HG02970 (cell line): ENCODE measurements at regions not wholly inside any gene's neighbourhood (a gene's known extent, or its start where the extent isn't known, plus 50 kb on each side); places are given as distances from the start of the nearest gene placed in this dataset.

Experiments used
- ATAC-seq: cut with Tn5 transposase; IDR thresholded peaks from one replicate; pipeline ENCODE4 v1.9.1; 2021; ENCODE audit warnings: mild to moderate bottlenecking, moderate library complexity, moderate number of reproducible peaks; ENCODE audit not compliant: unreplicated experiment, low FRiP score

- ATAC-seq: no peak
Measured at GRCh38 chr6:156652231-156652750, 124.9 kb upstream of the ARID1B start.

DNA sequence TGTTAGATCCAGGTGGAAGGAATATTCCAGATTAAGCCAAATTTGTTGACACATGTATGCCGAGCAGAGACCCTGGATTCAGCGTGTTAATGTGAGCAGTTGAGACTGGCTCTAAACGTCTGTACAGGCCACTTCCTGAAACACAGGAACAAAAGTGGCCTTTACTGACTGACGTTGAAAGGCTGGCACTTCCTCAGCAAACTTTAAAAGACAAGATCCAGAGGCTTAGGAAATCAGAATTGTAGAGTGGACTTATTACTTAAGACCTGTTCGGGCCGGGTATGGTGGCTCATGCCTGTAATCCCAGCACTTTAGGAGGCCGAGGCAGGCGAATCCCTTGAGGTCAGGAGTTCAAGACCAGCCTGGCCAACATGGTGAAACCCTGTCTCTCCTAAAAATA is 125.7 kb upstream of the ARID1B start:
- ATAC-seq: no peak

DNA sequence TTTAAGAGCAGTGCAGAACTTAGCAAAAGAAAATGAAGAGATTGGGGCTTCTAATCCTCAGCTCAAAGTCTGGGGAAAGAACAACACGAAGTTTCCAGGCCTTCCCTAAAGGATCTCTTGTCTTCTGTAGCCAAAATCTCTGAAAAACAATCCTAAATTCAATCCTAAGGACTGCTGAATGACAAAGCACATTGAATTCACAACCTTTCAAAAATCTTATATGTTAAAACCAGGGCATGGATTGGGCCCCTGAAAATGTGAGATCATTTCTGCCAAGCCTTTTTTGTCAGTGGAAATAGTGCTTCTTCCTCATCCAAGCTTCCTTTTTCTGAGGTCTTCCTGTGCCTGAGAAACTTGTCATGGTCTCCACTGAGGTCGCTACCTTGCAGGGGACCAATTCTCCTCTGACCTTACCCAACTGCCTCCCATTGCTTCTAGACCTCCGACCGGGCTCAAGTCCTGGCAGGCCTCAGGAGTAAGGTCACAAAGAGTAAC is 126.2 kb upstream of the ARID1B start:
- ATAC-seq: no peak

DNA sequence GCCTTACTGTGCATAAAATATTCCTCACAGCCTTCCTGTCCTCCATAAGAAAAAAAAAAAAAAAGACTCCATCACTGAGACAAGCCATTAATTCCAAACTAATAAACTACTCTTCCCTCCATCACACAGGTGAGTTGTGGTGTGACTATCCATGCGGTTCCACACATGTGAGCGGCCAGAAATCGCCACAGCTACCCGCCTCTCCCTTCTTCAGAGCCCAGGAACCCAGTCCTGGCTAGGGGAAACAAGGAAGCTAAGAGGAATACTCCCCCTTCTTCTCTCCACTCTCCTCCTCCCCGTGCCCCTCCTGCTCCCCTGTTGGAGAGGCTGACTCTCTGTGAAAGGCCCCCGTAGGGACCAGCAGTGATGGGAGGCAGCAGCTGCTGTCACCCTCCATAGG is 128.6 kb upstream of the ARID1B start:
- ATAC-seq: no peak

- ATAC-seq: no peak
Measured at GRCh38 chr6:156647991-156648390, 129.2 kb upstream of the ARID1B start.

GRCh38 chr6:156647140-156647784 is 129.9 kb upstream of the ARID1B start:
- no peak for ATAC-seq

- no peak for ATAC-seq
Measured at GRCh38 chr6:156646496-156646895, 130.7 kb upstream of the ARID1B start.

DNA sequence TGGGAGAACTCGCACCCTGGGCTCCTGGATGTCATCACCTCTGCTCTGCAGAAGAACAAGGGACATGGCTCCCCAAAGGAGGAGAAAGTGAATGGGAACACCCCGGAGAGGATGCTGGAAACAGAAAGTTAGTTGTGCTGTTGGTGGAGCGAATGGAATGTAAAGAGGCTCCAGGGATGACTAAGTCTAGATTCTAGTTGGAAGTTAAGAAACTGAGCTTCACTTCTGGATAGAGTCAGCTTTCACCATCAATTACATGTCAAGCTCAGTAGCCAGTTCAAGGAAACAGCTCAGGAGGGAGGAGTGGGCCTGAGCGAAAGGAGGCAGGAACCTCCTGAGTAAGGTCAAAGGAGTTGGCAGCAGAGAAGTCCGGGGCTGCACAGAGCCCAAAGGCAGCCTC is 132.1 kb upstream of the ARID1B start:
- ATAC-seq: no peak

GRCh38 chr6:156639009-156639721 is 138.0 kb upstream of the ARID1B start:
- no peak for ATAC-seq

- ATAC-seq: no peak
Measured at GRCh38 chr6:156638581-156638980, 138.6 kb upstream of the ARID1B start.

- no peak for ATAC-seq
Measured at GRCh38 chr6:156634951-156635371, 142.2 kb upstream of the ARID1B start.

DNA sequence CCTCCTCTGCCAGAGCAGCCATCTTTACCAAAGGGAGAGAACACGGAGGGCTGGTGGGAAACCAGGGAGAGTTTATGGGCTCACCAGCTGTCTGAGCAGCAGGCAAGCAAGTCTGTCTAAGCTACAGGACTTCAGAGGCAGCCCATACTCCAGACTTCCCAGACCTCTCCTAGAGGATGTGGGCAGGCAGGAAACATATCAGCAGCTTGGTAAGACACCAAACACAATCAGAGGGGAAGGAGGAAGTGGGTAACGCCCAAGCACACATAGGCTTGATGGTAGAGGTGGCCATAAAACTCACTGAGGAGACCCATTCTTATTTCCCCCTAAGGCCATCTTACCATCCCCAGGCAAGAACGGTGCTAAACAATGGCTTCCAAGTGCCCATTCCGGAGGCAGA is 143.1 kb upstream of the ARID1B start:
- ATAC-seq: no peak

DNA sequence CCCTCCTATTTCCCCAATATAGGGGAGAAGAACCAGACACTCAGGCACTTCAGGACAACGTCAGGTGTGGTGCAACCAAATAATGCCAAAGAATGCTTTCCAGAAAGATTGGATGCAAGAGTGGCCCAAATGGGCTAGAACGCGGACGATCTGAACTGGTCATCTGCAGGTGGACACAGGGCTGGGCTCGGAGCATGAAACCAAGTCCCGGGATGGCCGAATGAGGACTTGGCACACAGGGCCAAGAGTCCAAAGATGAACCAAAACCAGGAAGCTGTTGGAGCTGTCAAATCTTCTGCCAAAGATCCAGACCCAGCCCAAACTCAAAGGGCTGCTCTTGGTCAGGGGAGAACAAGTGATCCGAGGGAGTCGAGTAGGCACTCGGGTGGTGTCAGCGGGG is 143.9 kb upstream of the ARID1B start:
- no peak for ATAC-seq

GRCh38 chr6:156630613-156631302 is 146.4 kb upstream of the ARID1B start:
- ATAC-seq: no peak

GRCh38 chr6:156628805-156629204 is 148.4 kb upstream of the ARID1B start:
- ATAC-seq: no peak

DNA sequence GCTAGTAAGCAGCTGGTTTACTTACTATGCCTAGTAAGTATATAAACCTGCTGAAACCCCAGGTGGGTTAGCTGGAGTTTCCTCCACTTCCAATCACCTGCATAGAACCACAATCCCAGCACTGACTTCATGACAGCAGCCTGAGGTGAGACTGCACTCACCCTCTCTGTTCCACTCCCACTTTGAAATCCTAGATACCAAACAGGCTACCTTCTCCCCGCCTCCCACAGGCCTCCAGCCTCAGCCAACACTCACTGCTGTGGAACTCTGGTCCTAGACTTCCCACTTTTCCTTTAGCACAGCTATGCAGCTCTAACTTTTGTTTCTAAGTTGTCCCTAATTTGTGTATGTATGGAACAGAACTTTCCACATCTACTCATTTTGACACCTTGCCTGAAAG is 149.7 kb upstream of the ARID1B start:
- no peak for ATAC-seq

DNA sequence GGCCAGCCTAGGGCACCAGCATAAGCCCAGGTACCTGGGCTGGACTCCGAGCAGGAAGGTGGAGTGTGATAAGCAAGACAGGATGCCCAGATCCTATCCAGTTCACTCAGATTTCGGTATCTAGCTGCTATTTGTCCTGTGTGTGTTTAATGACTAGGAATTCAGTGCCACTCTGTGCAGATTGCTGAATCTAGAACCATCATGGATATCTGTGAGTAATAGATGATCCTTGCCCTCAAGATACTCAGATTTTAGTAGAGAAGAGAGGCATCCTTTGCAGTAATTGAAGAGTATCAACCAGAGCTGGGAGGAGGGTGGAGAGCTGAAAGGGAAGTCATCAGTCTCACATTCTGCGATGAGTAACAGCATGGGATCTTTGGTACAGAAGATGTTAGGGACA is 155.0 kb upstream of the ARID1B start:
- ATAC-seq: no peak

DNA sequence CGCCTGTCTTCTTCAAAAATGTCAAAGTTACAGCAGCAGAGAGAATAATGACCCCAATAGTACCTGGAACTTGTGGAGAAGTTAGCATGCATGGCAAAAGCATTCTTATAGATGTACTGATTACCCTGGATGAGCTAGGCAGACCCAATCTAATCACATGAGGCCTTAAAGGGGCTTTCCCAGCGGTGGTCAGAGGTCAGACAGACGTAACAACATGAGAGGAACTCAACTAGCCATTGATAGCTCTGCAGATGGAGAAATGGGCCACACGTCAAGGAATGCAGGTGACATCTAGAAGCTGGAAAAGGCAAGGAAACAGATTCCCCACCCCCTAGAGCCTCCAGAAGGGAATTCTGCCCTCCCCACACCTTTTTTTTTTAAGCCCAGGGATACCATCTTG is 156.8 kb upstream of the ARID1B start:
- ATAC-seq: no peak

- ATAC-seq: no peak
Measured at GRCh38 chr6:156618600-156619205, 158.5 kb upstream of the ARID1B start.

DNA sequence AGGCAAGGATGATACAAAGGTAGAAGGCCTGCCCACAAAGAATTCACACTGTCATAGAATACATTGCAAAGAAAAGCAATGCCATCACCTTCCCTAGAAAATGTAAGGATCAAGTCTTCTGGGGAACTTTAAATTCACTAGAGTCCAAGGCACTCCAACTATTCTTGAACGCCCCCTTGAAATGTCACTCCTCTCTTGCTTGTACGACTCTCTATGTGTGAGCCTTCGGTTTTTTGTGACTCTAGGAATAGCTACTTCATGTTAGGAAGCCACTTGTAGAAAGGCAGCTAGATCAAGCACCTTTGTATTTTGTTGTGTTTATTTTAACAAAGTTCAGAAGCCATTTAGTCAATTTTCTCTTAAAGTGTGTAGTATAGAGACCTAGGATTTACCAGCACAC is 159.2 kb upstream of the ARID1B start:
- no peak for ATAC-seq

DNA sequence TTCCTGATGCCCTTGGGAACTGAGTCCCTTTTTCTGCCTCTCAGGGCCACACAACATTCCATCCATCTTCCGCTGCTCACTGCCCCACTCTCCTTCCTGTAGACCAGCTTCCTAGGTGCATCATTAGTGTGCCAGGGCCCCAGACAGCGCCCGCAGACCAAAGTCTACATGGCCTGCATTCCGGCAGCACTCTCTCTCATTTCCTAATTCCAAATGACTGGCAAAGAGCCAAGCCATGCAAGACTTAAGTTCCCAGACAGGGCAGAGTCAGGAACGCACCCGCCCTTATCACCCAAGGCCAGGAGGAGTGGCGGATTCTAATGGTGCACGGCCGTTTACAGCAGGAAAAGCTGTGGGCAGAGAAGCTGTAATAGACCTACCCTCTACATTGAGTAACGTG is 159.8 kb upstream of the ARID1B start:
- ATAC-seq: no peak
